ENCODE measurements at regions not wholly inside any gene's neighbourhood (a gene's known extent, or its start where the extent isn't known, plus 50 kb on each side); places are given as distances from the start of the nearest gene placed in this dataset.

- TF ChIP-seq SP1 (IDR thresholded peaks at IDR 0.05; ENCODE audit: low read depth, low read length) (no peak), TARDBP (IDR thresholded peaks at IDR 0.05; ENCODE audit: borderline replicate concordance) (no peak), IKZF2 (IDR thresholded peaks at IDR 0.05) (no peak), MXI1 (IDR thresholded peaks at IDR 0.05; ENCODE audit: low read depth, low read length) (no peak)
These were observed 304.1 kb downstream of the MAT2B start for GRCh38 chr5:163809473-163809872.

Measured in GM12878 (cell line).